ENCODE measurements at regions not wholly inside any gene's neighbourhood (a gene's known extent, or its start where the extent isn't known, plus 50 kb on each side); places are given as distances from the start of the nearest gene placed in this dataset.
"Not testable (repeated sequence)": the region's sequence is repeated elsewhere in the genome, so short reads cannot be mapped to it uniquely, and the experiment has no call there.

DNA sequence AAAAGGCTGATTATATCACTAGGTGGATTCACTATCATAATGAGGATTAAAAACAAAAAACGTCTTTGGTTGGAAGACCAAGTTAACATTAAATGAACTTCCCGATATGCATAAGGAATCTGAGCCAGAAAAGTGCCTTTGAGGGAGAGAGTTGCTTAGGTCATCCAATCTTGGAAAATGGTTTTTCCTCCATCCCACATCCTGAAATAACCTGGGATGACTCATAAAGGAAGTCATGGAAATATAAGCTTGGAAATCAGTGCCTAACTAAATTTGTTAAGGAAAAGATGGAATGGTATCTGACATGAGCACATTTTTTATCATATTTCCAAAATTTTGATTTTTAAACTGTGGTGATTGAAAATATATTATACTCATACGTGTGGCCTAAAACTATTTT, 66.0 kb downstream of the KBTBD8 start:
- no peak for DNase-seq (ENCODE audit: insufficient read length, low spot score)
- FAIRE-seq: no peak

DNA sequence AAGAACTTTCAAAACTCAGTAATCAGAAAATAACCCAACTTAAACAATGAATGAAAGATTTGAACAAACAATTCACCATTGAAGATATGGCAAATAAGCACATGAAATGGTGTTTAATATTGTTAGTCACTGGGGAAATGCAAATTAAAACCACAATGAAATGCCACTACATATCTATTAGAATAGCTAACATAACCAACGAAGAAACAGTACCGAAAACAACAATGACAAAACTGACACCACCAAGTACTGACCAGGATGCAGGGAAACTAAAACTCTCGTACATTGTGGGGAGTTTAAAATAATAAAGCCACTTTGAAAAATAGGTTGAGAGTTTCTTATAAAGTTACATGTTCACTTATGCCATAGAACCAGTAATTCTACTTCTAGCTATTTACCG, 69.1 kb downstream of the KBTBD8 start:
- no peak for FAIRE-seq
- no peak for DNase-seq (ENCODE audit: insufficient read length, low spot score)

- DNase-seq (ENCODE audit: insufficient read length, low spot score); FAIRE-seq: not testable (repeated sequence)
These were observed 74.5 kb downstream of the KBTBD8 start for GRCh38 chr3:67072640-67073039.

DNA sequence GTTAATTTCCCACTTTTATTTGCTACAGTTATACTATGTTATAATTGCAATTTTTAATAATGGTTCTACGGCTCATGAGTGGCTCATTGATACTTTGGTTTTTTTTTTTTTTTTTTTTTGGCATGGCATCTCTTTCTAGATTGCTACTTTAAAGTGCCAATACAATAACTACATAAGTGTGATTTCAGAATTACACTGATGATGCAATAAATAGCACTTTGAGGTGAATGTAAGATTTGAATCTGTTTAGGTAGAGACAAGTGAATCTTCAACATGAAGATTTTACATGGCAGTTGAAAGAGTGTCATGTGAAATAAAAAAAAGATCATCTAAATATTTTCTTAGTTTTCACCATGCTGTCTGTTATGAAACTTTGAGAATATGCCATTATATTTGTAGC, 75.7 kb downstream of the KBTBD8 start:
- DNase-seq (ENCODE audit: insufficient read length, low spot score) (no peak), FAIRE-seq (no peak)

DNA sequence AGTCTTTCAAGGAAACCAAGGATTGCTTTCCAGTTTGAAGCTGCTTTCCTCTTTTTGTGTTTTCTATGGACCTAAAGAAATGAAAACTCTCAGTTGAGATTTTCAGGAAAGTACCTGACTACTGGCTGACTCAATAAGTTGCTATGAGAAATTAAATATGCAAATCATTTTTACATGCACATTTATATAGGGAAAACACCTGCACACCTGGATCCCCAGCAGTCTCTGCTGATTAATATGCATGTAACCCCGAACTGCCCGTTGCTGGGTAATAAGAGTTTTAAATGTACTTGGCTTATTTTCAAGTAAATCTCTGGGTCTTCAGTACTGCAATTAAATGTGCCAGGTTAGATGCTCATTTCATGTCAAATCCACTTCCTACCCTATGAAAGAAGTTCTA, 77.2 kb downstream of the KBTBD8 start:
- DNase-seq (ENCODE audit: insufficient read length, low spot score): no peak

DNA sequence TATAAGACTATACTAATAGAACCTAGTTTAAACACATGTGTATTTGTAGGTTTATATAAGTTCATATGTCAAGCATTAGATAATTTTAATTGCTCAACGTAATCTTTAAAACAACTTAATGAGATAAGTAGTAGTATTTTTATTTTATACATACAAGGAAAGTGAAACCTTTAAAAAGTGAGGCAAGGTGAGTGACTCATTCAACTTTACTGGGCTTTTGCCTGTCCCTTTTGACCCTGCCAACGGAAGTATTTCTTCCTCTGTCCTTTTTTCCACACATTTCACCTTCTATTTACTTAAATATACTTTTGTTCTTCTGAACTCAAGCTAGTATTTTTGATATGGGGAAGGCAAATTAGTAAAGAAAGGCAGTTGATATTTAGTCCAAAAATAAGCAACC, 78.5 kb downstream of the KBTBD8 start:
- DNase-seq (ENCODE audit: insufficient read length, low spot score): no peak
- FAIRE-seq: no peak

More for the DNA sequence above, 77.2 kb downstream of the KBTBD8 start:
- FAIRE-seq: no peak

GRCh38 chr3:67077656-67078055, 79.5 kb downstream of the KBTBD8 start:
- FAIRE-seq: no peak
- DNase-seq (ENCODE audit: insufficient read length, low spot score): no peak

GRCh38 chr3:67082533-67083024, 84.5 kb downstream of the KBTBD8 start:
- DNase-seq (ENCODE audit: insufficient read length, low spot score) (no peak), FAIRE-seq (no peak)

GRCh38 chr3:67083277-67083676, 85.2 kb downstream of the KBTBD8 start:
- FAIRE-seq: no peak
- DNase-seq (ENCODE audit: insufficient read length, low spot score): peak; percentile 8

- DNase-seq (ENCODE audit: insufficient read length, low spot score) (no peak), FAIRE-seq (no peak)
These were observed 89.7 kb downstream of the KBTBD8 start for GRCh38 chr3:67087788-67088187.

DNA sequence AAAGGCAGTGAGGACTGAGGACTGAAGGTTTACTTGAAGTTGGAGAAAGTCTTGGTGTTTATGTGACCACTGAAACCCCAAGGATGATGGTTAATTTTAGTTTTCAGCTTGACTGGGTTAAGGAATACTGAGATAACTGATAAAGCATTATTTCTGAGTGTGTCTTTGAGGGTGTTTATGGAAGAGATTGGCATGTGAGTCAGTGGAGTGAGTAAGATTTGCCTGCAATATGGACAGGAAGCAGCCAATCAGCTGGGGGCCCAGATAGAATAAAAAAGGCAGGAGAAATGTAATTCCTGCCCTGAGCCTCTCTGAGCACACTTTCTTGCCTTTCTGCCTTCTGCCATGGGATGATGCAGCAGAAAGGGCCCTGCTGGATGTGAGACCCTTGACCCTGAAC, 92.4 kb downstream of the KBTBD8 start:
- no peak for FAIRE-seq

DNA sequence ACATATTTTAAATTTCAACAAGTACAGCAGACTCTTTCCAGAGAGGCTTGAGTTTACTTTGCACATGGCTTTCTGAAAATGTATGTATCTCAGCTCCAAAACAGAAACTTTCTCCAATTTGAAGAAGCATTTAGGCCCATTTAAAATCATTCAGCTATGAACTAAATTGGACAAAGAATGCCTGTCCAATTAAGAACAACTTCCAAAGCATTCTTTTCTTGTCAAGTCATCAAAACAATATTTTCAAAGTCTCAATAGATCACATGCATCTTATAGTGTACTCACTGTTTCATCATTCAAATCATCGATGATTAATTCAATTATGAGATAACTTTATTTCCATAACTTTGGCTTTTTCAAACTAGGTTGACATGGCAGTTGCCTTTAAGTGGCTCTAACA, 95.2 kb downstream of the KBTBD8 start:
- no peak for DNase-seq (ENCODE audit: insufficient read length, low spot score)
- no peak for FAIRE-seq

More for the DNA sequence above, 92.4 kb downstream of the KBTBD8 start:
- no peak for DNase-seq (ENCODE audit: insufficient read length, low spot score)

DNA sequence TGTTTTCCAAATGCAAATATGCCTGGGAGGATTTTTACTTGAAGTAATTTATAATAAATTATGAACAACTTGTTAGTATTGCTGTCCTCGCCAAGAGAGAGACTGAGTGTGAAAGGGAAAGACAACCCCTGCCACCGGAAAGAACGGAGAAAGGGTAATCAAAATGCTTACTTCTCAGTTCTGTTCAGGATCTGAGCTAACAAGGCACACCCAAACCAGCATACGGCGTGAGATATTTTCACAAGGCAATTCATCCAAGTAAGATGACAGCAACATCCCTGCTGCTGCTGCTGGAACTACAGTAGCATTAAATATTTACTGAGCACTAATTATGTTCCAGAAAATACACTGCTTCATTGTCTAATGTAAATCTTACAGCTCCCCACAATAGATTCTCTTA, 96.1 kb downstream of the KBTBD8 start:
- no peak for FAIRE-seq

GRCh38 chr3:67094774-67095173, 96.7 kb downstream of the KBTBD8 start:
- no peak for FAIRE-seq
- DNase-seq (ENCODE audit: insufficient read length, low spot score): no peak

More for the DNA sequence above, 96.1 kb downstream of the KBTBD8 start:
- no peak for DNase-seq (ENCODE audit: insufficient read length, low spot score)

- FAIRE-seq (no peak), DNase-seq (ENCODE audit: insufficient read length, low spot score) (no peak)
These were observed 106.3 kb downstream of the KBTBD8 start for GRCh38 chr3:67104388-67104787.

DNA sequence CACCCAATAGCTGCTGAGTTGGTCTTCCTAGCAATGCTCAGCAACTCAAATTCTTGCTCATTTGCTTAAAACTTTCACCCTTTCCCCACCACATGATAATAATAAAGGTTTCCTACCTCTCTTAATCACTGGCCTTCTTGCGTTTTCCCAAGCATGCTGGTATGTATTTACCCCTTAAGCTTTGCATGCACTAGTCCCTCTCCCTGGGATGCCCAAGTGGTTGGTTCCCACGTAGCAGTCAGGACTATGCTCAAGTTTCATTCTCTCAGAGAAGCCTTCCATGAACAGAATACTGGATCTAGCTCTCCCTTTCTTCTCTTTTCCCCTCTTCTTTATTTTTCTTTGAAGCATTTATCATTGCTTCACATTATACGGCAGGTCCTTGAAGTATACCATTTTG, 108.8 kb downstream of the KBTBD8 start:
- no peak for DNase-seq (ENCODE audit: insufficient read length, low spot score)
- no peak for FAIRE-seq

GRCh38 chr3:67109651-67110204, 111.6 kb downstream of the KBTBD8 start:
- no peak for DNase-seq (ENCODE audit: insufficient read length, low spot score)
- FAIRE-seq: no peak

DNA sequence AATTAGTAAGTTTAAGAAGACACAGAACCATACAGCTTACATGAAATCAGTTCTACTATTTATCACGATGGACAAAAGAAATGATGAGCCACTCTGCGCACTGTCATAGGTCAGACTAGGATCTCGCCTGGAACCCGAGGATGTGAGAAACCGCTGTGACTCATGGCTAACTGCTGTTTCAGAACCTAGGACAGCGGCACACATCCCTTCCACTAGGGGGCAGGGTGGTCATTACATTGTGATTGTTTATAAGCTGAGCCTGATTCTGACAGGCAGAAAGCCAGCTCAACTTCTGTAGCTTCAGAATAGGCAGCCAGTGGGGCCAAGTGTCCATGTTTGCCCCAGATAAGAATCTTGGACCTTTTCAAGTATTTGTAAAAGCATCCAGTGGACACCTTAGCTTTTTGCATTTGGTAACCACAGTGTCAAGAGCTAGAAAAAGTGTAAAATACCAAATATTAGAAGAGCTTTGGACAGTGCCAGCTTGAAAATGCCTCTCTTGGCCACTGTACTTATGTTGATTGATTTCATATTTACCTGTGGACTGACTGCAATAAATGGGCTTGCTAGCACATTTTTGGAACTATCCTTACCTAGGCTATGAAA, 115.8 kb downstream of the KBTBD8 start:
- DNase-seq (ENCODE audit: insufficient read length, low spot score): peak; percentile 54
- FAIRE-seq: peak; percentile 94

GRCh38 chr3:67118122-67118521, 120.0 kb downstream of the KBTBD8 start:
- FAIRE-seq: no peak
- no peak for DNase-seq (ENCODE audit: insufficient read length, low spot score)

GRCh38 chr3:67118635-67119034, 120.5 kb downstream of the KBTBD8 start:
- DNase-seq (ENCODE audit: insufficient read length, low spot score) (no peak), FAIRE-seq (no peak)

DNA sequence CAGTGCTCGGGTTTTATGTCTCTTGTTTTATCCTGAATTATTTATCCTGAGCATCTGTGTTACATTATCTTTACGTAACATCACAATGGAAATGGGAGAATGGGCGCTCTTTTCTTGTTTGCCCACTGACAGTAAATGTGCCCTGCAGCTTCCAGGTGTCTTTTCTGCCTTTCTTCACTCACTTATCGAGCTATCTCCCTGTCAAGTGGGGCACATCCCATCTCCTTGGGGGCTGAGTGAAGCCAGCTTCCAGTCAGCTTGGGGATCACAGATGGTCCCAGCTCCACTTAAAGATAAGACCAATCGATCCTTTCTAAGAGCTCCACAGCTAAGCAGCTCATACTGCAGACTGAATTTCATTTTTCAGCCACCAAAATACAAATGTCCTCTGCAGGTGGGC, 125.8 kb downstream of the KBTBD8 start:
- no peak for DNase-seq (ENCODE audit: insufficient read length, low spot score)
- no peak for FAIRE-seq

DNA sequence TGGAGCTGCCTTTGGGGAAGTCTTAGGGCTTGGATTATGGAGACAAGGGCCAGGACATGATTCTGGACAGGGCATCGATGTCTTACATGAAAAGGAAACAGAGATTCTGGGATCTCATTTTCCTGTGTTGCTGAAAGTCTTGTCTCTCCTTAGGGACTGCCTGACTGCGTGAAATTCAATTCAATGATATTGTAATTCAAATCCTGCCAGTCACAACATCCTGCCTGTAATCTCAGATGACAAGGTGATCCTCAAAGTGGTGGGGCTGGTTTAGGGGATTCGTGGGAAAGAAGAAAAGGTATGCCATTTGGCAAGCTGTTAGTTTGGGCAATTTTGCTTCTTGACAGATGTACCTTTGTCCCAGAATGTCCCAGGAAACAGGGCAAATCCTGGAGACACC, 129.1 kb downstream of the KBTBD8 start:
- no peak for DNase-seq (ENCODE audit: insufficient read length, low spot score)
- FAIRE-seq: no peak

- FAIRE-seq: no peak
- no peak for DNase-seq (ENCODE audit: insufficient read length, low spot score)
These were observed 144.3 kb downstream of the KBTBD8 start for GRCh38 chr3:67142432-67142831.

Data from GM19239 (cell line).